ENCODE measurements at regions not wholly inside any gene's neighbourhood (a gene's known extent, or its start where the extent isn't known, plus 50 kb on each side); places are given as distances from the start of the nearest gene placed in this dataset.

GRCh38 chr9:30605936-30606335 lies 1778.5 kb upstream of the ACO1 start:
- Histone ChIP-seq H3K23me2 (ENCODE audit: insufficient read length, low read depth, low read length, poor library complexity, severe bottlenecking) (no peaks in the 10 kb centered on the region), H4K20me1 (ENCODE audit: control insufficient read depth, insufficient read depth, insufficient read length) (no peaks in the 10 kb centered on the region), H3K9me3 (ENCODE audit: control insufficient read depth, low read depth, low read length) (no peaks in the 10 kb centered on the region), H3K27me3 (ENCODE audit: insufficient read depth, low read length) (no peaks in the 10 kb centered on the region), H4K8ac (replicated peaks; ENCODE audit: insufficient read length, low read depth, low read length) (no peak overlapping the region), H2BK15ac (ENCODE audit: low read depth, low read length) (no peak overlapping the region), H2AFZ (ENCODE audit: low read length) (no peak overlapping the region), H3K4ac (ENCODE audit: low read depth, low read length) (no peak overlapping the region), H4K5ac (ENCODE audit: insufficient read length, low read depth, low read length) (no peak overlapping the region), H3K18ac (ENCODE audit: insufficient read length, low read depth, low read length) (no peak overlapping the region), H3K23ac (ENCODE audit: insufficient read length, low read depth, low read length) (no peak overlapping the region), H2BK120ac (ENCODE audit: low read depth, low read length, poor library complexity, severe bottlenecking) (no peak overlapping the region), H3K56ac (ENCODE audit: insufficient read length, low read depth, low read length) (no peak overlapping the region), H2BK5ac (ENCODE audit: insufficient read length, low read length) (no peak overlapping the region), H2BK20ac (ENCODE audit: low read depth, low read length, poor library complexity, severe bottlenecking) (no peak overlapping the region), H3T11ph (ENCODE audit: low read length) (no peak overlapping the region), H3K79me2 (ENCODE audit: insufficient read depth, low read length) (no peaks in the 10 kb centered on the region), H4K91ac (ENCODE audit: insufficient read length, low read depth, low read length) (no peak overlapping the region), H2AK5ac (ENCODE audit: insufficient read length, low read length) (no peak overlapping the region), H3K4me1 (ENCODE audit: insufficient read depth, low read length) (no peaks in the 10 kb centered on the region), H2BK12ac (ENCODE audit: insufficient read length, low read depth, low read length) (no peak overlapping the region), H3K79me1 (ENCODE audit: insufficient read depth, low read depth, low read length, poor library complexity, severe bottlenecking) (no peaks in the 10 kb centered on the region), H3K27ac (ENCODE audit: insufficient read length, low read depth, low read length) (no peak overlapping the region), H3K4me2 (ENCODE audit: insufficient read depth, insufficient read length, low read length) (no peak overlapping the region), H3K9ac (ENCODE audit: extremely low read depth, insufficient read length, low read length) (no peak overlapping the region), H3K14ac (ENCODE audit: insufficient read depth, low read length) (no peak overlapping the region)
- Mint-ChIP-seq H3K9me3 (peaks cover 0 to 4% of the 10 kb centered on the region in 2 experiments; a peak in 1 of 5 replicates), H3K36me3 (ENCODE audit: insufficient read depth in 1 of 3, low read depth in 3 of 3) (peaks cover 0 to 4% (median 0%) of the 10 kb centered on the region in 3 experiments; a peak in 2 of 7 replicates), H3K27ac (no peak overlapping the region), H3K4me3 (no peak overlapping the region), H3K27me3 (ENCODE audit: low read depth) (no peaks in the 10 kb centered on the region), H3K4me1 (0 out of 4 replicates have a peak, but pooled peaks cover 0 to 5% of the 10 kb centered on the region in 2 experiments)
- no peak for TF ChIP-seq CTCF (conservative IDR thresholded peaks at IDR 0.05)
- WGBS (ENCODE audit: extremely low coverage, insufficient read length, low lambda C conversion rate), result no CpG with 5 or more reads among the region's 1 CpG
- DNase-seq, result no peak

Measured in H9 (cell line).